Suprapubic skin (tissue), 3 donors: ENCODE measurements at regions not wholly inside any gene's neighbourhood (a gene's known extent, or its start where the extent isn't known, plus 50 kb on each side); places are given as distances from the start of the nearest gene placed in this dataset.

ENCODE experiments used
- EP300 ChIP-seq: sonication (generic); formaldehyde crosslinking; IDR thresholded peaks from one replicate; pipeline ENCODE4 v1.6.1; 2017; ENCODE audit warnings: antibody characterized with exemption
- POLR2A ChIP-seq, 2 donors: fragments of 450-650 bp; IDR thresholded peaks; one replicate each; pipeline ENCODE4 v1.6.1; 2017; ENCODE audit warnings: antibody characterized with exemption in 2 of 2, mild to moderate bottlenecking in 2 of 2, moderate library complexity in 2 of 2
- TF ChIP-seq, protein P1 (sequence below), 2 donors: fragments of 200-600 bp in 1 of 2; fragments of 450-650 bp in 1 of 2; sonication (generic) in 1 of 2; IDR thresholded peaks; one replicate each; pipeline ENCODE4 v1.5.1; 2016 to 2019; ENCODE audit warnings: antibody characterized with exemption in 2 of 2, mild to moderate bottlenecking in 1 of 2, moderate library complexity in 1 of 2

DNA sequence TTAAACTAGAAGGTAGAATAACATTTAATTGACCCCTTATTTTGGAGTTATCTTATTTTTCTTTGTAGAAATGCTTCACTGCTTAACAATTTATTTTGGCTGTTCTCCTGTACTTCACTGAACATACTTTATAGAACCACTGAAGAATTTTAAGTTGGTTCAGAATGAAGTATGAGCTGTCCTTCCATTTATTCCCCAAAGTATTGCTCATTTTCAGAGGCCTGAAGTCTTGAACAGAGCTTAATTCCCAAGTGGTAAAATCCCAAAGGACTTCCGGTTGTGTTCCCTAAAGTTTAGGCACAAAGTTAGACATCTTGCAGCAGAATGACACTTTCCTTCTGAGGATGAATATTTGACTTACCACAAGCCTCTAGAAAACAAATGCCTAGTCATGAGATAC lies 233.3 kb downstream of the TINAG start:
- TF ChIP-seq, protein P1, sequence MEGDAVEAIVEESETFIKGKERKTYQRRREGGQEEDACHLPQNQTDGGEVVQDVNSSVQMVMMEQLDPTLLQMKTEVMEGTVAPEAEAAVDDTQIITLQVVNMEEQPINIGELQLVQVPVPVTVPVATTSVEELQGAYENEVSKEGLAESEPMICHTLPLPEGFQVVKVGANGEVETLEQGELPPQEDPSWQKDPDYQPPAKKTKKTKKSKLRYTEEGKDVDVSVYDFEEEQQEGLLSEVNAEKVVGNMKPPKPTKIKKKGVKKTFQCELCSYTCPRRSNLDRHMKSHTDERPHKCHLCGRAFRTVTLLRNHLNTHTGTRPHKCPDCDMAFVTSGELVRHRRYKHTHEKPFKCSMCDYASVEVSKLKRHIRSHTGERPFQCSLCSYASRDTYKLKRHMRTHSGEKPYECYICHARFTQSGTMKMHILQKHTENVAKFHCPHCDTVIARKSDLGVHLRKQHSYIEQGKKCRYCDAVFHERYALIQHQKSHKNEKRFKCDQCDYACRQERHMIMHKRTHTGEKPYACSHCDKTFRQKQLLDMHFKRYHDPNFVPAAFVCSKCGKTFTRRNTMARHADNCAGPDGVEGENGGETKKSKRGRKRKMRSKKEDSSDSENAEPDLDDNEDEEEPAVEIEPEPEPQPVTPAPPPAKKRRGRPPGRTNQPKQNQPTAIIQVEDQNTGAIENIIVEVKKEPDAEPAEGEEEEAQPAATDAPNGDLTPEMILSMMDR (IDR thresholded peaks at IDR 0.05) = no peak
- TF ChIP-seq EP300 (no peak), POLR2A (IDR thresholded peaks at IDR 0.05) (no peak)
